ENCODE measurements at regions not wholly inside any gene's neighbourhood (a gene's known extent, or its start where the extent isn't known, plus 50 kb on each side); places are given as distances from the start of the nearest gene placed in this dataset.

- DNase-seq: no peak
Measured at GRCh38 chr13:80284290-80284689, 56.6 kb downstream of the SPRY2 start.

- DNase-seq: no peak
Measured at GRCh38 chr13:80278706-80279105, 62.2 kb downstream of the SPRY2 start.

DNA sequence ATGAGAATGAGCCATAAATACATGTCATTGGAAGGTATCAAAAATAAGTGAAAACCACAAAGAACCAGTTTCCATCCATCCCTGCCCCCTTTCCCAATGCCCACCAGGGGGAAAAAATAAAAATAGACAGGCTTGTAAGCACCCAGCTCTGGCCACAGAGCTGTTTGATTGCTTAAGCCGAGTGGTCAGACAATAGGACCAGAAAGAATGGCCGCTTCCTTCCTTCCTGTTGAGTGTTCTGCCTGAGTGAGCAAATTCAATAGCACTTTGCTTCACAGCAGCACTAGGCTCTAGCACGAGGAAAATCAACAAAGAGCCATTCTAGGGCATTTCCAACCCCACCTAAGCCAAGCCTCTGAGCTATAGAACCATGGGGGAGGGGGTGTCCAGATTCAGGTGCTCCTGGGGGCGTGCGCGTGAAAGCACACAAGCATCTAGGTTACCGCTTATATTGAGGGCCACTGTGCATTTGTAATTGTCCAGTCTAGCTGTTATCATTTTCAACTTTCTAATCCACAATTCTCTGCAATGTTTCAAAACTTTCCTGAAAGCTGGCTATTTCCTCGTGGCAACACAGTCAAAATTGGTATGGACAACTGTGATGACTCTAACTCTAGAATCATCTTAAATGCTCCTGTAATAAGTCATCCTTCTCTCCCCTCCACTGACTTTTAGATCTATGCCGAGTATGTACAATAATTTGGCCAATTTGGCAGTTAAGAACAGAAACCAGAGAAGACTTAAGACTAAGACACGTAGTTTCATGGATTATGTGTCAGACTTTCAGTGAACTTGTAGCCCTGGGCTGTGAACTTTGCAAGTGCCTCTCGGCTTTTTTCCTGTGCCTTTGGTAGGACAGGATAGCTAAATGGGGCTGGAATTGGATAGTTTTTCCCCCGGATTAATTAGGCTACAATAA is 64.3 kb downstream of the SPRY2 start:
- DNase-seq: no peak

DNA sequence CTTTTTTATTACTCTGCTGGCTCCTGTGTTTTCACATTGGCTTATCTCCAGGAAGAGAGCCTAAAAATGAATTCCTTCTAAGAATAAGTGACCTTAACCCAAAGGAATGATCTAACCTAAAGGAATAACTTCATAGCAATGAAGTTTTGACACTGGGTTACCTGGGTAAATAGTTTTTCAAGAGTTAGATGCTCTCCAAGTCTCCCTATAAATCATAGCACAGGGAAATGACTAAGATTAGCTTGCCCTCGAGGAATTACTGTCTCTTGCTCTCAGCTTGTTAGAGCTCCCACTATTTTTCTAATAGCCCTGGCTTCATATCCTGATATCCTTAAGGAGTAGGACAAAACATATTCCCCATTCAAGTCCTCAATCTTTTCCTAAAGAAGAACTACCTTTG is 66.3 kb downstream of the SPRY2 start:
- DNase-seq: no peak

- no peak for DNase-seq
Measured at GRCh38 chr13:80273718-80274117, 67.2 kb downstream of the SPRY2 start.

- no peak for DNase-seq
Measured at GRCh38 chr13:80265348-80265747, 75.6 kb downstream of the SPRY2 start.

- no peak for DNase-seq
Measured at GRCh38 chr13:80263745-80264513, 77.0 kb downstream of the SPRY2 start.

- no peak for DNase-seq
Measured at GRCh38 chr13:80262051-80262695, 78.8 kb downstream of the SPRY2 start.

DNA sequence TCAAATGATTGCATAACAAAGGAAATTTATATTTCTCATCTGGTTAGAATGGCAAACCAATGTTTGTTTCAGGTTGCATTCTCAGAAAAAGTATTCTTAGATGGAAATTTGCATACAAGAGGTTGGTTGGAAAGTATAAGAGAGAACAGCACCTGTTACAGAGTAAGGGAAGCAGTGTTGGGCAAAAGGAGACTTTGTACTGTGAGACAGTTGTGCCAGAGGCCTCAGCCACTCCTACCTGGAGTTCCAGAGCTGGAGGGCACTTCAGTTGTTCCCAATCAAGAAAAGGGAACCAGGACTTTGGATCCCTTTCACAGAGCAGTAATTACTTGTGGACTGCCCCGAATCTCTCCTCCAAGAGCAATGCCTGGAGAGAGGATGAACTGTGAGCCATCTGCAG is 81.8 kb downstream of the SPRY2 start:
- DNase-seq: no peak

- no peak for DNase-seq
Measured at GRCh38 chr13:80256352-80256932, 84.5 kb downstream of the SPRY2 start.

DNA sequence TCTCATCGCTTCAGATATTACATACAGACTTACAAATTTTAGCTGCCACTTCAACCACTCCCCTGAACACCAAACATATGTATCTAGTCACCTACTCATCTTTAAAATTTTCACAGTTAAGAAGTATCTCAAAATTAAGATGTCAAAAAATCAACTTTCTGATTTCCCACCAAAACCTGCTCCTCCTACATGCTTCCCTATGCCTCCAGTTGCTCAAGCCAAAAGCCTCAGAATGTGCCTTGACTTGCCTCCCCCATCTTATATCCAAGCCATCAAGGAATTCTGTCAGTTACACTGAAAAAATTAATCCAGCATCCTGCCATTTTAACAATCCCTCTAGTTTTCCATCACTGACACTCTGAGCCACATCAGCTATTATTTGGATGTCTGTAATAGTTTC is 85.0 kb downstream of the SPRY2 start:
- no peak for DNase-seq

DNA sequence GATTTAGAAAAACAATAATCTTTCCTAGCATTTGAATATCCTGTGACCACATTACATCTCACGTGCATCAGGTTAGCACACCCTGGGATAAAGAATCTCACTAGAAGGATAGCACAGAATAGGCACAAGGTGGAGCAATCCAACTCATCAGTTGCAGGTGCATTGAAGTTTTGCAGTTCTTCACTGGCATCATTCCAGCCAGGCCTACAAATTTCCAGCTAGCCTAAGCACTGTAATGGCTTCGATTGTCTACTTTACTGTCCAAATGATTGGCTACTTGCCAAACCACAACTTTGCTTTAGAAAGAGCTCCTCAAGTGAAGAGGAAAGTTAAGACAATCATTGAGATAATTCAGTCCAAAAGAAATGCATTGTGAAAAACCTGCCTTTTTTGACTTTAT is 89.5 kb downstream of the SPRY2 start:
- no peak for DNase-seq

DNA sequence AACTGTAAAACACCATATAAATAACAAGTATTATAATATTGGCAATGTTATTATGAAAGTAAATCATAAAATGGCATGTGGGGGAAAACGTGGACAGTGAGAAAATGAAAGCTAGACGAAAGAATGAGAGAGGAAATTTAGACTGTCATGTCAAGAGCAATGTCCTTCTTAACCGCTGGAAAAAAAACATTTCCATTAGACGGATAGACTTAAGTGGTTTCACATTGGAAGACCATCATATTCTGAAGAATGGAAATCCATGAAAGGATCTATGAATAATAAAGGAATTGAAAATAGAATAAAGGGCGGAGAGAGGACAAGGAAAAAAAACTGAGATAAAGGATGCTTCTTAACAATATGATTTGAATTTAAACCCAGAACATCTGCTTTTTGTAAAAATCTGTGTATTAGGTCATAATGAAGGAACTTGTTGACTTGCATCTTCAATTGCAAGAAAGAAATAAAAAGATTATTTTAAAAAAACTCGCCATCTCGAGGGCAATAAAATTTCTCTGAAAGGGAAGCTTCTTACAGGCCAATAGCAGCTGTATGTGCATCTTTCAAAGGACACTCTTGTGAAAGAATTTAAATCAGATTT is 90.6 kb downstream of the SPRY2 start:
- no peak for DNase-seq

DNA sequence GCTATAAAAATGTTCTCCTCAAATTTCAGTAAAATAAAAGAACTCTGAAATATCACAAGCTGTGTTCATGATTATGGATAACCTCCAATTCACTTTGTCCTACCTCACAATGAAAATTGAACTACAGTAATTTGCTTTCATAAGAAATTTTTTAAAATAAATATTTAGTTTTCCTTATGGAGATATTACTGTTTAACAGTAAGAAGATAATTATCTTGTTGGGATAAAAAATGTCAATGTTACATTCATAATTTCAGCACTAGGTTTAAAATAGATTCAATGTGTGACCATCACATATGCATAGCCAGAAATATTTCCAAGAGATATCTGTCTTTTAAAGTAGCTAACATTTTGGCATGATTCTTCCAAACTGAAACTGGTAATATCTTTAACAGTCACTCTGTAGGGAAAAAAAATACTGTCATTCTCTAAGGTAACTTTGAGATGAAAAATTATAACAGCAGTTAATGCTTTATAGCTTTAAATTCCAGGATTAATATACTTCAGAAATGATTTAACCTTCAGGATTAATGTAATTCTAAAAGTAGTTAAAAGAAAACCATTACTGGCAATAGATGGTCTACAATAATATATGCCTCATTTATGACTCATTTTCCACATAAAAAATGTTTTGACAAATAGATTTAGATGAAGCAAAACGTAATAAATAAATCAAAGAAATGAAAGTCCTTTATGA is 91.3 kb downstream of the SPRY2 start:
- no peak for DNase-seq

DNA sequence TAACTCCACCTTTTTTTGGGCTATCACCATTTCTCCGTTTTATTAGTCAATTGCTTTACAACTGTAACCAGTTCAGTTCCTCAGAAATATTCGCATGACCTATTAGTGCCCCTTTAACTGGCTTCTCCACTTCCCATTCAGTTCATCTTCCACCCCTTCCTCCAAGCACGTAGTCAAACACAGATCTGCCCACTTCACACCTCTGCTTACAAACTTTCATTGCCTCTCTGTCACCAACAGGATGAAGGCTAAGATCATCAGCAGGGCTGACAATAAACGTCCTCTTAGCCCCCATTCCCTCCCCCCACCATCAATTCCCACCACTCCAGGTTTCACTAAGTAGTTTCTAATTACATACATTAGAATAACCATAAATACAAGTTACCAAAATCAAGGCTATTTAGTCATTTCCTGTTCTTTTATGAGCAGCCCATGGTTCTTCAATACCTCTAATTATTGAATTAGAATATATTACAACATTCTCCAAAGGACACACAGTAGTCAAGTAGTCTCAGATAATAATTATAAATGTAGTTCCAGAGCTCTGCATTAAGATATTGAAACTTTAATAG is 95.7 kb downstream of the SPRY2 start:
- no peak for DNase-seq

- DNase-seq: no peak
Measured at GRCh38 chr13:80244574-80244973, 96.4 kb downstream of the SPRY2 start.

- DNase-seq: no peak
Measured at GRCh38 chr13:80242728-80243427, 98.0 kb downstream of the SPRY2 start.

DNA sequence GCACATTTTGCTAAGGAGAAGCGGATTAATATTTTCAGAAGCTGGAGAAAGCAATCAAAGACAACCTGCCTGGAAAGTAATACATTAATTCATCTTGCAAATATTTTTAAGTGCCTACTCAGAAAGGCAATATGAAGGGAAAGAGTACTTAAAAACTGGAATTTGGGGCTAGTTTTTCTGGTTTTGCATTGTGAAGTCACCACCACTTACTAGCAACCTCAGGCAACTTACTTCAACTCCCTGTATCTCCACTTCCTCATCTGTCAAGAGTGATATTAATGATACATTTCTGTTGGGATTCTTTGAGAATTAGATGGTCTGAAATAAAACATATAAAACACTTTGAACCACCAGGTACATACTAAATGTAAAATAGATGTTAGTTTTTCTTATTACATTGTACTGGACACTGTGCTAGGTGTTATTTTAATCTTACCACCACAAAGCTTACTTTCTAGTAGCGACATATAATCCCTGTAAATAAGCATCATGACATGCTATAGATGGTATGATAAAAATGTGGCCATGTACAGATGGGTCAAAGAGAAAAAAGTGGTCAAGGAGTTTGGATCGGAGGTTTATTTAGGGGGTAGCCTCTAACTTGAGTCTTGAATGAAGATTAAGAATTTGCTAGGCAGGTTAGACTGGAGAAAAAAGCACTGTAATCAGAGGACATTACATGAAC is 101.2 kb downstream of the SPRY2 start:
- DNase-seq: no peak

GRCh38 chr13:80239116-80239515 is 101.8 kb downstream of the SPRY2 start:
- DNase-seq: no peak

- DNase-seq: no peak
Measured at GRCh38 chr13:80237646-80238045, 103.3 kb downstream of the SPRY2 start.

GRCh38 chr13:80235967-80236302 is 105.0 kb downstream of the SPRY2 start:
- DNase-seq: no peak
